ENCODE measurements at regions not wholly inside any gene's neighbourhood (a gene's known extent, or its start where the extent isn't known, plus 50 kb on each side); places are given as distances from the start of the nearest gene placed in this dataset.

DNA sequence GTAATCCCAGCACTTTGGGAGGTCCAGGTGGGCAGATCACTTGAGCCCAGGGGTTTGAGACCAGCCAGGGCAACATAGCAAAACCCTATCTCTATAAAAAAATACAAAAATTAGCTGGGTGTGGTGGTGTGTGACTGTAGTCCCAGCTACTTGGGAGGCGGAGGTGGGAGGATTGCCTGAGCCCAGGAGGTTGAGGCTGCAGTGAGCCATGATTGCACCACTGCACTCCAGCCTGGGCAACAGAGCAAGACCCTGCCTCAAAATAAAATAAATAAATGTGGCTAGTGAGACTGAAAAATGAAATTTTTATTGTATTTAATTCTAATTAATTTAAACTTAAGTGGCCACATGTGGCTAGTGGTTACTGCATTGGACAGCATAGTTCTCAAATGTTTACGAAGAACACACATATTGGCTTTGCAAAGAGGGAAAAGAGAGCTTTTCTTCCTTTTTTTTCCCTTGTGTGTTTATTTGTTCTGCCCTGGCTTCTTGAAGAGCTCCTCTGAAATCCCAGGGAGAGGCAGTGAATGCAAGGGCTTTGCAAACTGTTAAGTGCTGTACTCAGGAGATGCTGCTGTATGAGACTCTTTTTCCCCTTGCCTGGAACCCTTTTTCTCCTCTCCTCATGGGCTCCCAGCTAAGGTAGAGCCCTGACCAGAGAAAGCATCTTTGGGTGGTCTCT is 59.0 kb upstream of the RPL11 start:
- Mint-ChIP-seq H3K4me3 (no peak overlapping the region), H3K36me3 (no peaks in the 10 kb centered on the region), H3K4me1 (peaks cover 49 to 57% (median 56%) of the 10 kb centered on the region in 3 donors), H3K27ac (peak overlapping the region; percentile 52 to 65), H3K27me3 (no peaks in the 10 kb centered on the region), H3K9me3 (no peaks in the 10 kb centered on the region)
- ChIA-PET CTCF (interaction anchor here (0.5 to 1.1 kb wide), 5 partner anchors 28 to 93 kb away, joined by 3 to 5 read pairs (median 4); no protein-coding TSS in a partner anchor), POLR2A (no interaction called here)
- peaks cover 0 to 2% of the 10 kb centered on the region in 2 experiments for H3K27me3 ChIP-seq (replicated peaks in 1 of 2; ENCODE audit: control insufficient read depth in 2 of 2, extremely low read depth in 1 of 2, insufficient read depth in 2 of 2, low read length in 1 of 2)
- no peak overlapping the region for H3K4me3 ChIP-seq (ENCODE audit: control insufficient read depth in 1 of 2, extremely low read depth in 1 of 2, low read length in 1 of 2)
- H3K9me3 ChIP-seq: no peaks in the 10 kb centered on the region
- ATAC-seq (replicated peaks in 1 of 4) (no peak), DNase-seq (no peak)
- 74% methylated on average over 2 of the region's 2 CpGs for WGBS (ENCODE audit: insufficient coverage)
- H3K27ac ChIP-seq (ENCODE audit: low read length): no peak overlapping the region
- H3K4me1 ChIP-seq (ENCODE audit: control insufficient read depth in 1 of 2, extremely low read depth in 1 of 2, insufficient read depth in 2 of 2, low read length in 2 of 2): peaks cover 29 to 43% of the 10 kb centered on the region in 2 experiments
- H3K36me3 ChIP-seq (ENCODE audit: control insufficient read depth in 2 of 2, extremely low read depth in 1 of 2, insufficient read depth in 1 of 2, low read length in 1 of 2): no peaks in the 10 kb centered on the region

- ATAC-seq (replicated peaks in 1 of 4) (no peak), DNase-seq (no peak)
- Histone ChIP-seq H3K27me3 (replicated peaks in 1 of 2; ENCODE audit: control insufficient read depth in 2 of 2, extremely low read depth in 1 of 2, insufficient read depth in 2 of 2, low read length in 1 of 2) (no peaks in the 10 kb centered on the region), H3K4me3 (ENCODE audit: control insufficient read depth in 1 of 2, extremely low read depth in 1 of 2, low read length in 1 of 2) (no peak overlapping the region), H3K4me1 (ENCODE audit: control insufficient read depth in 1 of 2, extremely low read depth in 1 of 2, insufficient read depth in 2 of 2, low read length in 2 of 2) (peaks cover 25 to 40% of the 10 kb centered on the region in 2 experiments), H3K27ac (ENCODE audit: low read length) (no peak overlapping the region), H3K36me3 (ENCODE audit: control insufficient read depth in 2 of 2, extremely low read depth in 1 of 2, insufficient read depth in 1 of 2, low read length in 1 of 2) (no peaks in the 10 kb centered on the region), H3K9me3 (no peaks in the 10 kb centered on the region)
- POLR2A ChIA-PET: interaction anchor here in 1 of 2 donors (0.6 kb wide), 1 partner anchor 75 kb away, joined by 4 read pairs; no protein-coding TSS in a partner anchor
- no peaks in the 10 kb centered on the region for H3K27me3 Mint-ChIP-seq
- CTCF ChIA-PET: no interaction called here
- WGBS (ENCODE audit: insufficient coverage): 69% methylated on average over 2 of the region's 4 CpGs
- H3K9me3 Mint-ChIP-seq: peaks cover 0 to 5% (median 0%) of the 10 kb centered on the region in 3 donors
- H3K4me3 Mint-ChIP-seq: peak overlapping the region in 1 of 3 donors; percentile 89
- peaks cover 50 to 61% (median 60%) of the 10 kb centered on the region in 3 donors for H3K4me1 Mint-ChIP-seq
- no peaks in the 10 kb centered on the region for H3K36me3 Mint-ChIP-seq
- H3K27ac Mint-ChIP-seq: peak overlapping the region in 1 of 2 donors; percentile 86
These were observed 61.8 kb upstream of the RPL11 start for GRCh38 chr1:23629708-23630290.

DNA sequence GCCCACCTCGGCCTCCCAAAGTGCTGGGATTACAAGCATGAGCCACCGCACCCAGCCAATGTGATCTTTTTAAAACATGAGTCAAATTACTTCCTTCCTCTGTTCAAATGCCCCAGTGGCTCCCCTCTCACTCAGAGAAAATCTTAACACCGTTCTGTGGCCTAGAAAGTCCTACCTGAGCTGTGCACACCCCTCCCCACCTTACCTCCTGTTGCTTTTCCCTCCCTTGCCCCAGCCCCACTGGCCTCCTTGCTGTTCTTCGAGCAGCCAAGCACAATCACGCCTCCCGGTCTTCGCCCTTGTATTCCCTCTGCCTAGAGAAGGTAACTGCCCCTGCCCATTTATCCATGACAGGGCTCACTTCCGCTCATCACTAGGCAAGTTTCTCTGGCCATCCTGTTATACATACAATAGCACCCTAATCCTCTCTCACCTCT is 62.6 kb upstream of the RPL11 start:
- peak overlapping the region; percentile 11 for H3K27ac ChIP-seq (ENCODE audit: low read length)
- ATAC-seq (replicated peaks in 1 of 4) (peak; percentile 29 to 65 (median 54)), DNase-seq (peak in 3 of 35 experiments; percentile 28 to 39 (median 28))
- no peaks in the 10 kb centered on the region for H3K27me3 Mint-ChIP-seq
- ChIA-PET CTCF (interaction anchor here in 1 of 2 donors (1.5 to 2.1 kb wide), 2 partner anchors 52 to 75 kb away, joined by 6 to 9 read pairs; no protein-coding TSS in a partner anchor), POLR2A (no interaction called here)
- peaks cover 19 to 41% of the 10 kb centered on the region in 2 experiments for H3K4me1 ChIP-seq (ENCODE audit: control insufficient read depth in 1 of 2, extremely low read depth in 1 of 2, insufficient read depth in 2 of 2, low read length in 2 of 2)
- H3K27me3 ChIP-seq (replicated peaks in 1 of 2; ENCODE audit: control insufficient read depth in 2 of 2, extremely low read depth in 1 of 2, insufficient read depth in 2 of 2, low read length in 1 of 2): no peaks in the 10 kb centered on the region
- H3K36me3 ChIP-seq (ENCODE audit: control insufficient read depth in 2 of 2, extremely low read depth in 1 of 2, insufficient read depth in 1 of 2, low read length in 1 of 2): no peaks in the 10 kb centered on the region
- H3K4me3 ChIP-seq (ENCODE audit: control insufficient read depth in 1 of 2, extremely low read depth in 1 of 2, low read length in 1 of 2): no peak overlapping the region
- H3K4me3 Mint-ChIP-seq: peak overlapping the region; percentile 60 to 89 (median 71)
- no peaks in the 10 kb centered on the region for H3K9me3 ChIP-seq
- no peaks in the 10 kb centered on the region for H3K36me3 Mint-ChIP-seq
- H3K4me1 Mint-ChIP-seq: peaks cover 49 to 61% (median 59%) of the 10 kb centered on the region in 3 donors
- H3K9me3 Mint-ChIP-seq: peaks cover 0 to 5% (median 0%) of the 10 kb centered on the region in 3 donors
- peak overlapping the region; percentile 82 to 93 for H3K27ac Mint-ChIP-seq
- 62% methylated on average over 8 of the region's 8 CpGs for WGBS (ENCODE audit: insufficient coverage)

GRCh38 chr1:23627069-23627735 is 64.4 kb upstream of the RPL11 start:
- Mint-ChIP-seq H3K27ac (peak overlapping the region; percentile 94 to 96), H3K4me3 (peak overlapping the region; percentile 89 to 90 (median 89)), H3K9me3 (peaks cover 0 to 5% (median 0%) of the 10 kb centered on the region in 3 donors), H3K27me3 (no peaks in the 10 kb centered on the region), H3K36me3 (no peaks in the 10 kb centered on the region), H3K4me1 (peaks cover 62 to 77% (median 73%) of the 10 kb centered on the region in 3 donors)
- DNase-seq (peak in 20 of 35 experiments; percentile 12 to 64 (median 32)), ATAC-seq (replicated peaks in 1 of 4) (peak; percentile 82 to 90 (median 82))
- ChIA-PET POLR2A (interaction anchor here in 1 of 2 donors (0.7 kb wide), 1 partner anchor 35 kb away, joined by 6 read pairs; no protein-coding TSS in a partner anchor), CTCF (interaction anchor here in 1 of 2 donors (0.7 to 2.1 kb wide), 5 partner anchors 10 to 165 kb away, joined by 3 to 6 read pairs (median 6); no protein-coding TSS in a partner anchor)
- H3K36me3 ChIP-seq (ENCODE audit: control insufficient read depth in 2 of 2, extremely low read depth in 1 of 2, insufficient read depth in 1 of 2, low read length in 1 of 2): no peaks in the 10 kb centered on the region
- no peaks in the 10 kb centered on the region for H3K27me3 ChIP-seq (replicated peaks in 1 of 2; ENCODE audit: control insufficient read depth in 2 of 2, extremely low read depth in 1 of 2, insufficient read depth in 2 of 2, low read length in 1 of 2)
- peaks cover 25 to 44% of the 10 kb centered on the region in 2 experiments for H3K4me1 ChIP-seq (ENCODE audit: control insufficient read depth in 1 of 2, extremely low read depth in 1 of 2, insufficient read depth in 2 of 2, low read length in 2 of 2)
- 21% methylated on average over 9 of the region's 11 CpGs for WGBS (ENCODE audit: insufficient coverage)
- peak overlapping the region; percentile 48 to 57 for H3K4me3 ChIP-seq (ENCODE audit: control insufficient read depth in 1 of 2, extremely low read depth in 1 of 2, low read length in 1 of 2)
- H3K27ac ChIP-seq (ENCODE audit: low read length): peak overlapping the region; percentile 61
- no peaks in the 10 kb centered on the region for H3K9me3 ChIP-seq

GRCh38 chr1:23625929-23626535 is 65.6 kb upstream of the RPL11 start:
- no peaks in the 10 kb centered on the region for H3K36me3 Mint-ChIP-seq
- POLR2A ChIA-PET: interaction anchor here in 1 of 2 donors (0.6 kb wide), 1 partner anchor 34 kb away, joined by 3 read pairs; no protein-coding TSS in a partner anchor
- Histone ChIP-seq H3K27ac (ENCODE audit: low read length) (peak overlapping the region; percentile 61), H3K4me3 (ENCODE audit: control insufficient read depth in 1 of 2, extremely low read depth in 1 of 2, low read length in 1 of 2) (no peak overlapping the region), H3K36me3 (ENCODE audit: control insufficient read depth in 2 of 2, extremely low read depth in 1 of 2, insufficient read depth in 1 of 2, low read length in 1 of 2) (no peaks in the 10 kb centered on the region), H3K9me3 (no peaks in the 10 kb centered on the region), H3K4me1 (ENCODE audit: control insufficient read depth in 1 of 2, extremely low read depth in 1 of 2, insufficient read depth in 2 of 2, low read length in 2 of 2) (peaks cover 30 to 54% of the 10 kb centered on the region in 2 experiments), H3K27me3 (replicated peaks in 1 of 2; ENCODE audit: control insufficient read depth in 2 of 2, extremely low read depth in 1 of 2, insufficient read depth in 2 of 2, low read length in 1 of 2) (no peaks in the 10 kb centered on the region)
- no peaks in the 10 kb centered on the region for H3K27me3 Mint-ChIP-seq
- peaks cover 69 to 85% (median 81%) of the 10 kb centered on the region in 3 donors for H3K4me1 Mint-ChIP-seq
- H3K27ac Mint-ChIP-seq: peak overlapping the region; percentile 94 to 96
- peaks cover 0 to 5% (median 0%) of the 10 kb centered on the region in 3 donors for H3K9me3 Mint-ChIP-seq
- ATAC-seq (replicated peaks in 1 of 4) (no peak), DNase-seq (no peak)
- CTCF ChIA-PET: no interaction called here
- H3K4me3 Mint-ChIP-seq: peak overlapping the region in 2 of 3 donors; percentile 89
- 80% methylated on average over 1 of the region's 1 CpG for WGBS (ENCODE audit: insufficient coverage)

All from T-cell (primary cell).